ENCODE measurements at regions not wholly inside any gene's neighbourhood (a gene's known extent, or its start where the extent isn't known, plus 50 kb on each side); places are given as distances from the start of the nearest gene placed in this dataset.
"Not testable (repeated sequence)": the region's sequence is repeated elsewhere in the genome, so short reads cannot be mapped to it uniquely, and the experiment has no call there.

- DNase-seq = no peak
Observed at GRCh38 chr16:87144232-87144631, 173.0 kb downstream of the C16orf95 start.

GRCh38 chr16:87145181-87146176 is 171.7 kb downstream of the C16orf95 start:
- DNase-seq = no peak

- DNase-seq = no peak
Observed at GRCh38 chr16:87146676-87147075, 170.5 kb downstream of the C16orf95 start.

- DNase-seq = no peak
Observed at GRCh38 chr16:87149051-87149450, 168.1 kb downstream of the C16orf95 start.

- no peak for DNase-seq
Observed at GRCh38 chr16:87150262-87150661, 166.9 kb downstream of the C16orf95 start.

- DNase-seq = no peak
Observed at GRCh38 chr16:87150681-87151280, 166.4 kb downstream of the C16orf95 start.

- no peak for DNase-seq
Observed at GRCh38 chr16:87152221-87152755, 164.9 kb downstream of the C16orf95 start.

- DNase-seq = no peak
Observed at GRCh38 chr16:87153326-87153725, 163.9 kb downstream of the C16orf95 start.

GRCh38 chr16:87155315-87155714 is 161.9 kb downstream of the C16orf95 start:
- DNase-seq = not testable (repeated sequence)

GRCh38 chr16:87156195-87156594 is 161.0 kb downstream of the C16orf95 start:
- DNase-seq = no peak

GRCh38 chr16:87160234-87160636 is 157.0 kb downstream of the C16orf95 start:
- DNase-seq = no peak

GRCh38 chr16:87160701-87161337 is 156.4 kb downstream of the C16orf95 start:
- DNase-seq = no peak

- DNase-seq = not testable (repeated sequence)
Observed at GRCh38 chr16:87161410-87161809, 155.8 kb downstream of the C16orf95 start.

GRCh38 chr16:87161822-87162676 is 155.1 kb downstream of the C16orf95 start:
- DNase-seq = no peak

- not testable (repeated sequence) for DNase-seq
Observed at GRCh38 chr16:87162799-87163198, 154.4 kb downstream of the C16orf95 start.

GRCh38 chr16:87163637-87164036 is 153.6 kb downstream of the C16orf95 start:
- no peak for DNase-seq

GRCh38 chr16:87165151-87165550 is 152.0 kb downstream of the C16orf95 start:
- DNase-seq = no peak

GRCh38 chr16:87165885-87166284 is 151.3 kb downstream of the C16orf95 start:
- DNase-seq = no peak

- DNase-seq = no peak
Observed at GRCh38 chr16:87166321-87166720, 150.9 kb downstream of the C16orf95 start.

- no peak for DNase-seq
Observed at GRCh38 chr16:87166934-87167333, 150.3 kb downstream of the C16orf95 start.

- DNase-seq = no peak
Observed at GRCh38 chr16:87169509-87169995, 147.6 kb downstream of the C16orf95 start.

GRCh38 chr16:87170310-87170709 is 146.9 kb downstream of the C16orf95 start:
- no peak for DNase-seq
